ENCODE measurements at regions not wholly inside any gene's neighbourhood (a gene's known extent, or its start where the extent isn't known, plus 50 kb on each side); places are given as distances from the start of the nearest gene placed in this dataset.

DNA sequence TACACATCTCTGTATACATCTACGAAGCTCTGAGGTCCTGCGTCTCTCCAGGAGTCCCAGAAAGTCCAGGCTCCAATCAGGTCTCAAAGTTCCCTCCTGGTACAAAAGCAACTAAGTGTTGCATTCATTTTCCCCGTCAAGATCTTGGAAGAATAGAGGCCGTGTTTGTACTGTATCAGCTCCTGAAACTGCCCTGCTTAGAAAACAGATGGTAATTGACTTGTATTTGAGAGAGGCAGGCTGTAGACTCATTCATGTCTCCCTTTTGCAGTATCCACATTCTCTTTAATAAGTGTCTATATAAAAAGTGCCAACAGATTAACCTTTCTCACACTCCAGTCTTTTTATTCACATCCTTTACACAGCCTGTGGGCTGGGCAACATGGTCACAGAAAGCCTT lies 91.7 kb downstream of the HPGD start (continued):
- no peak for TF ChIP-seq TAF1 (conservative IDR thresholded peaks at IDR 0.05)

DNA sequence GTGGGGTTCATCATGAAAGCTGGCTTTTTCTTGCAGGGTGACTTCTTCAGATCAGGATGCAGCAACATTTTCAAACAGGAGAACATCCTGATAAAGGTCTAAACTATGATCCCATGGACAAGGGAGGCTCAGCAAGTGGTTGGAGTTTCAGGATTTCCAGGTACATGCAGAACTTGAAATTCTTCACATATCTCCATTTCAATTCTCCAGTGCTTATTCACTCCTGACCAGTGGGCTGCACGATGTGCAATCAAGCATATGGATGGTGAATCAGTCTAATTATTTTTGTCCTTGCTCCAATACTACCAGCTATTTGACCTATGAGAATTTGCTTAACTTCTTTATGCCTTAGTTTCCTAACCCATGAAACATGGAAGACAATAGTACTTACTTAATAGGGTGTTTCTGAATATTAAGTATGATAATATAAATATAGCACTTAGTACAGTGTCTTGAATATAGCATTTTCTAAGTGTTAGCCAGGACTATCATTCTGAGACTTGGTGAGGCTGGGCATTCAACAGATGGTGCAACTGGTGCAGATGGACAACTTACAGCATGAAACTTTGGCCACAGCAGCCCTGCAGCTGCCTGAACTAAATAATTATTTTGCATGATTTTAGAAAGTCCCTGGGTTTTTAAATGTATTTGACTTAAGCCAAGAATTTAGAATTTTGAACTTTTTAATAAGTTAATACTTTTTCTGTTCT lies 92.4 kb downstream of the HPGD start:
- no peak for DNase-seq (ENCODE audit: low spot score)
- Histone ChIP-seq H3K4me1 (ENCODE audit: control insufficient read depth in 4 of 4, insufficient read depth in 4 of 4, low read length in 3 of 4) (no peaks in the 10 kb centered on the region), H3K27ac (ENCODE audit: low read depth in 1 of 2, low read length in 2 of 2) (no peak overlapping the region), H3K36me3 (ENCODE audit: control insufficient read depth in 4 of 4, insufficient read depth in 3 of 4, low read depth in 1 of 4, low read length in 3 of 4) (no peaks in the 10 kb centered on the region), H3K9me3 (ENCODE audit: control insufficient read depth in 4 of 4, low read length in 3 of 4) (no peaks in the 10 kb centered on the region), H3K9ac (ENCODE audit: low read depth in 1 of 2, low read length in 2 of 2) (no peak overlapping the region), H3K27me3 (ENCODE audit: control insufficient read depth in 4 of 4, insufficient read depth in 4 of 4, low read length in 3 of 4) (no peaks in the 10 kb centered on the region), H3K4me3 (ENCODE audit: low read depth in 1 of 3, low read length in 3 of 3) (no peak overlapping the region)
- 85% methylated on average over 1 of the region's 1 CpG for WGBS
- TF ChIP-seq, protein P1, sequence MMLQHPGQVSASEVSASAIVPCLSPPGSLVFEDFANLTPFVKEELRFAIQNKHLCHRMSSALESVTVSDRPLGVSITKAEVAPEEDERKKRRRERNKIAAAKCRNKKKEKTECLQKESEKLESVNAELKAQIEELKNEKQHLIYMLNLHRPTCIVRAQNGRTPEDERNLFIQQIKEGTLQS (IDR thresholded peaks at IDR 0.05), result no peak
- TF ChIP-seq, protein P2, sequence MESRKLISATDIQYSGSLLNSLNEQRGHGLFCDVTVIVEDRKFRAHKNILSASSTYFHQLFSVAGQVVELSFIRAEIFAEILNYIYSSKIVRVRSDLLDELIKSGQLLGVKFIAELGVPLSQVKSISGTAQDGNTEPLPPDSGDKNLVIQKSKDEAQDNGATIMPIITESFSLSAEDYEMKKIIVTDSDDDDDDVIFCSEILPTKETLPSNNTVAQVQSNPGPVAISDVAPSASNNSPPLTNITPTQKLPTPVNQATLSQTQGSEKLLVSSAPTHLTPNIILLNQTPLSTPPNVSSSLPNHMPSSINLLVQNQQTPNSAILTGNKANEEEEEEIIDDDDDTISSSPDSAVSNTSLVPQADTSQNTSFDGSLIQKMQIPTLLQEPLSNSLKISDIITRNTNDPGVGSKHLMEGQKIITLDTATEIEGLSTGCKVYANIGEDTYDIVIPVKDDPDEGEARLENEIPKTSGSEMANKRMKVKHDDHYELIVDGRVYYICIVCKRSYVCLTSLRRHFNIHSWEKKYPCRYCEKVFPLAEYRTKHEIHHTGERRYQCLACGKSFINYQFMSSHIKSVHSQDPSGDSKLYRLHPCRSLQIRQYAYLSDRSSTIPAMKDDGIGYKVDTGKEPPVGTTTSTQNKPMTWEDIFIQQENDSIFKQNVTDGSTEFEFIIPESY (IDR thresholded peaks at IDR 0.05), result no peak
- no peak for TF ChIP-seq SP1 (IDR thresholded peaks at IDR 0.05)
- TF ChIP-seq HNF4G (IDR thresholded peaks at IDR 0.05), result no peak
- no peak for TF ChIP-seq GABPA (IDR thresholded peaks at IDR 0.05 in 1 of 2, conservative IDR thresholded peaks at IDR 0.05 in 1 of 2)
- TF ChIP-seq RAD21 (IDR thresholded peaks at IDR 0.05), result no peak

DNA sequence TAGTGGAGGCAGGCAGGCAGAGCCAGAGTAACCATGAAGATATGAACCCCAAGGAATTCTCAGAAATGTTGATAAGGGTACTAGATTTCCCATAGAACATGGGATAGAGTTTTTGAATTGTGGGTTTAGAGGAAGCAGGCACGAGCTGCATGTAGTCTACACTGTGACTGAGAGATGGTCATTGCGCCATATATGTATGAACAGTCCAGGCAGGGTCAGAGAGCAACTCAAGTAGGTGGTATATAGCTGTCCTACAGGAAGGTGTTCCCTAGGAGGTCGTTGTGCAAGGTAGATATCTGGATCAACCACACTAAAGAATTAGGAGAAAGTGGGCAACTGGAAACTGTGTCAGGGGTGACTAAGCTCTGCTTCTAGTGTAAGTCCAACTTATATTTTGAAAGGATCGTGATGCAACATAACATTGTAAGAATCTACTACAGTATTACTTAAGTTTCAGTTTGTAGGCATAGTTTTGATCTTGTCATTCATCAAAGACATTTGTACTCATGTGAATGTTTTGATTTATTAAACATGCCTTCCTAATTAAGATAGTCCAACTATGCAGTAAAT lies 94.6 kb downstream of the HPGD start:
- 67% methylated on average over 4 of the region's 4 CpGs for WGBS
- Histone ChIP-seq H3K9ac (ENCODE audit: low read depth in 1 of 2, low read length in 2 of 2) (no peak overlapping the region), H3K9me3 (ENCODE audit: control insufficient read depth in 4 of 4, low read length in 3 of 4) (no peaks in the 10 kb centered on the region), H3K27me3 (ENCODE audit: control insufficient read depth in 4 of 4, insufficient read depth in 4 of 4, low read length in 3 of 4) (no peaks in the 10 kb centered on the region), H3K4me3 (ENCODE audit: low read depth in 1 of 3, low read length in 3 of 3) (no peak overlapping the region), H3K36me3 (ENCODE audit: control insufficient read depth in 4 of 4, insufficient read depth in 3 of 4, low read depth in 1 of 4, low read length in 3 of 4) (no peaks in the 10 kb centered on the region), H3K27ac (ENCODE audit: low read depth in 1 of 2, low read length in 2 of 2) (no peak overlapping the region), H3K4me1 (ENCODE audit: control insufficient read depth in 4 of 4, insufficient read depth in 4 of 4, low read length in 3 of 4) (no peaks in the 10 kb centered on the region)
- no peak for DNase-seq (ENCODE audit: low spot score)
- no peak for TF ChIP-seq SP1 (IDR thresholded peaks at IDR 0.05)
- TF ChIP-seq HNF4A (conservative IDR thresholded peaks at IDR 0.05), result no peak
- no peak for TF ChIP-seq NR2F2 (IDR thresholded peaks at IDR 0.05)
- TF ChIP-seq EGR1 (IDR thresholded peaks at IDR 0.05; ENCODE audit: low read depth in 2 of 2), result no peak
- no peak for TF ChIP-seq YY1 (IDR thresholded peaks at IDR 0.05)
- TF ChIP-seq, protein P3, sequence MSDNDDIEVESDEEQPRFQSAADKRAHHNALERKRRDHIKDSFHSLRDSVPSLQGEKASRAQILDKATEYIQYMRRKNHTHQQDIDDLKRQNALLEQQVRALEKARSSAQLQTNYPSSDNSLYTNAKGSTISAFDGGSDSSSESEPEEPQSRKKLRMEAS (IDR thresholded peaks at IDR 0.05), result no peak
- no peak for TF ChIP-seq JUND (IDR thresholded peaks at IDR 0.05)
- no peak for TF ChIP-seq FOXA2 (IDR thresholded peaks at IDR 0.05)
- TF ChIP-seq, protein P4, sequence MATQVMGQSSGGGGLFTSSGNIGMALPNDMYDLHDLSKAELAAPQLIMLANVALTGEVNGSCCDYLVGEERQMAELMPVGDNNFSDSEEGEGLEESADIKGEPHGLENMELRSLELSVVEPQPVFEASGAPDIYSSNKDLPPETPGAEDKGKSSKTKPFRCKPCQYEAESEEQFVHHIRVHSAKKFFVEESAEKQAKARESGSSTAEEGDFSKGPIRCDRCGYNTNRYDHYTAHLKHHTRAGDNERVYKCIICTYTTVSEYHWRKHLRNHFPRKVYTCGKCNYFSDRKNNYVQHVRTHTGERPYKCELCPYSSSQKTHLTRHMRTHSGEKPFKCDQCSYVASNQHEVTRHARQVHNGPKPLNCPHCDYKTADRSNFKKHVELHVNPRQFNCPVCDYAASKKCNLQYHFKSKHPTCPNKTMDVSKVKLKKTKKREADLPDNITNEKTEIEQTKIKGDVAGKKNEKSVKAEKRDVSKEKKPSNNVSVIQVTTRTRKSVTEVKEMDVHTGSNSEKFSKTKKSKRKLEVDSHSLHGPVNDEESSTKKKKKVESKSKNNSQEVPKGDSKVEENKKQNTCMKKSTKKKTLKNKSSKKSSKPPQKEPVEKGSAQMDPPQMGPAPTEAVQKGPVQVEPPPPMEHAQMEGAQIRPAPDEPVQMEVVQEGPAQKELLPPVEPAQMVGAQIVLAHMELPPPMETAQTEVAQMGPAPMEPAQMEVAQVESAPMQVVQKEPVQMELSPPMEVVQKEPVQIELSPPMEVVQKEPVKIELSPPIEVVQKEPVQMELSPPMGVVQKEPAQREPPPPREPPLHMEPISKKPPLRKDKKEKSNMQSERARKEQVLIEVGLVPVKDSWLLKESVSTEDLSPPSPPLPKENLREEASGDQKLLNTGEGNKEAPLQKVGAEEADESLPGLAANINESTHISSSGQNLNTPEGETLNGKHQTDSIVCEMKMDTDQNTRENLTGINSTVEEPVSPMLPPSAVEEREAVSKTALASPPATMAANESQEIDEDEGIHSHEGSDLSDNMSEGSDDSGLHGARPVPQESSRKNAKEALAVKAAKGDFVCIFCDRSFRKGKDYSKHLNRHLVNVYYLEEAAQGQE (IDR thresholded peaks at IDR 0.05), result no peak
- TF ChIP-seq TAF1 (conservative IDR thresholded peaks at IDR 0.05), result no peak

Data from liver (tissue), 7 donors.